ENCODE measurements at regions not wholly inside any gene's neighbourhood (a gene's known extent, or its start where the extent isn't known, plus 50 kb on each side); places are given as distances from the start of the nearest gene placed in this dataset.

GRCh38 chr14:97446087-97446486 lies 648.9 kb downstream of the VRK1 start:
- no peaks in the 10 kb centered on the region for H4K20me1 ChIP-seq (ENCODE audit: insufficient read depth, low read length)
- H3K27ac ChIP-seq (ENCODE audit: extremely low read length, insufficient read depth, low read length): no peak overlapping the region
- no peaks in the 10 kb centered on the region for H3K79me2 ChIP-seq (ENCODE audit: insufficient read depth, low read length)
- no peak overlapping the region for H2AFZ ChIP-seq (ENCODE audit: low read length)
- no peak for FAIRE-seq
- no peaks in the 10 kb centered on the region for H3K27me3 ChIP-seq (ENCODE audit: control insufficient read depth in 1 of 2, insufficient read depth in 2 of 2, low read length in 2 of 2)
- no peak overlapping the region for H3K9ac ChIP-seq (ENCODE audit: insufficient read depth, low read depth, low read length)
- H3K4me3 ChIP-seq (replicated peaks in 1 of 3; ENCODE audit: insufficient read depth in 1 of 3, low read depth in 2 of 3, low read length in 3 of 3): no peak overlapping the region
- no peak for ATAC-seq
- no TSS peak for BruUV-seq (replicated peaks)
- in situ Hi-C loops (cut with HindIII; ENCODE audit: extremely low pct_ligation_motif_present, low pct_unique_long_range_greater_than_20kb): no loop called here
- DNase-seq (ENCODE audit: low spot score): no peak
- ChIA-PET CTCF (ENCODE audit: low intra/inter-chr PET ratio, low total read pairs) (no interaction called here), POLR2A (no interaction called here)
- WGBS (ENCODE audit: low lambda C conversion rate): 50% methylated on average over 4 of the region's 4 CpGs
- peaks cover 61% of the 10 kb centered on the region for H3K9me3 ChIP-seq (ENCODE audit: low read length)
- H3K36me3 ChIP-seq (replicated peaks in 1 of 2; ENCODE audit: control insufficient read depth in 1 of 2, insufficient read depth in 2 of 2, low read length in 2 of 2): no peaks in the 10 kb centered on the region
- no peak for TF ChIP-seq RERE (CRISPR knock-in tag; IDR thresholded peaks at IDR 0.05; ENCODE audit: low read depth)
- TF ChIP-seq KLF9 (CRISPR knock-in tag; IDR thresholded peaks at IDR 0.05; ENCODE audit: low read depth): no peak
- no peak for TF ChIP-seq ZBTB39 (CRISPR knock-in tag; IDR thresholded peaks at IDR 0.05)
- no peak for TF ChIP-seq IKZF4 (CRISPR knock-in tag; IDR thresholded peaks at IDR 0.05; ENCODE audit: borderline replicate concordance, low read depth, not compliant biosample characterization)
- no peak for TF ChIP-seq BATF2 (CRISPR knock-in tag; IDR thresholded peaks at IDR 0.05)
- no peak for TF ChIP-seq ZNF431 (CRISPR knock-in tag; IDR thresholded peaks at IDR 0.05; ENCODE audit: borderline replicate concordance, low read depth)
- no peak for TF ChIP-seq HOXA3 (CRISPR knock-in tag; IDR thresholded peaks at IDR 0.05)
- no peak for TF ChIP-seq ZNF549 (CRISPR knock-in tag; IDR thresholded peaks at IDR 0.05)
- no peak for TF ChIP-seq TBX3 (IDR thresholded peaks at IDR 0.05; ENCODE audit: borderline replicate concordance)
- no peak for TF ChIP-seq FOXA3 (CRISPR knock-in tag; IDR thresholded peaks at IDR 0.05)
- intact Hi-C loops (cut with micrococcal nuclease; ENCODE audit: unreplicated experiment): no loop called here
- H3K4me1 ChIP-seq (ENCODE audit: insufficient read depth, low read length): no peaks in the 10 kb centered on the region
- no peak overlapping the region for H3K4me2 ChIP-seq (ENCODE audit: low read depth, low read length)

Data from HepG2 (cell line).